ENCODE measurements at regions not wholly inside any gene's neighbourhood (a gene's known extent, or its start where the extent isn't known, plus 50 kb on each side); places are given as distances from the start of the nearest gene placed in this dataset.

DNA sequence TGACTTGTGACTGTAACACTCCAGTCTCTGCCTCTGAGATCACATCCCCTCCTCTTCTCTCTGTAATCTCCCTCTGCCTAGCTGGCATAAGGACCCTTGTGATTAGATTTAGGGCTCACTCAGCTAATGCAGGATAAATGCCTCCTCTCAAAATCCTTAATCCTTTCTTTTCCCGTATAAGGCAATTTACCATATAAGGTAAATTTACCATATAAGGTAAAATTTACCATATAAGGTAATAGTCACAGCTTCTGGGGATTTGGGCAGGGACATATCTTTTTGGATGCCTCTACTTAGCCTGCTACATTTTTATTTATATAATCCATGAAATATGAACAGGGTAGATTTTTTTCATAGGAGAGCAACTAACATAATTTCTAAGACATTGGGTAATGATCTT, 318.0 kb upstream of the PUM3 start:
- Mint-ChIP-seq H3K36me3 (ENCODE audit: low read depth) (no peaks in the 10 kb centered on the region), H3K9me3 (no peaks in the 10 kb centered on the region), H3K27ac (no peak overlapping the region), H3K4me3 (no peak overlapping the region), H3K4me1 (no peaks in the 10 kb centered on the region), H3K27me3 (no peaks in the 10 kb centered on the region)
- intact Hi-C loops (cut with micrococcal nuclease), result no loop called here
- DNase-seq, result no peak
- CTCF ChIA-PET, result no interaction called here
- POLR2A ChIA-PET, result no interaction called here
- no peak for TF ChIP-seq CTCF (IDR thresholded peaks at IDR 0.05)
- ATAC-seq (ENCODE audit: low read depth), result no peak

GRCh38 chr9:3157011-3157410, 313.1 kb upstream of the PUM3 start:
- no peak overlapping the region for H3K27ac Mint-ChIP-seq
- DNase-seq (no peak), ATAC-seq (ENCODE audit: low read depth) (no peak)
- H3K4me3 Mint-ChIP-seq, result no peak overlapping the region
- intact Hi-C loops (cut with micrococcal nuclease), result no loop called here
- peaks cover 5% of the 10 kb centered on the region for H3K27me3 Mint-ChIP-seq
- POLR2A ChIA-PET, result no interaction called here
- no peak for TF ChIP-seq CTCF (IDR thresholded peaks at IDR 0.05)
- H3K4me1 Mint-ChIP-seq, result no peaks in the 10 kb centered on the region
- H3K36me3 Mint-ChIP-seq (ENCODE audit: low read depth), result no peaks in the 10 kb centered on the region
- CTCF ChIA-PET, result no interaction called here
- H3K9me3 Mint-ChIP-seq, result no peaks in the 10 kb centered on the region

- no peaks in the 10 kb centered on the region for H3K4me1 Mint-ChIP-seq
- ChIA-PET POLR2A (no interaction called here), CTCF (no interaction called here)
- H3K36me3 Mint-ChIP-seq (ENCODE audit: low read depth), result no peaks in the 10 kb centered on the region
- no peak for DNase-seq
- no peak overlapping the region for H3K27ac Mint-ChIP-seq
- H3K27me3 Mint-ChIP-seq, result peaks cover 8% of the 10 kb centered on the region
- no peaks in the 10 kb centered on the region for H3K9me3 Mint-ChIP-seq
- intact Hi-C loops (cut with micrococcal nuclease), result no loop called here
- no peak for TF ChIP-seq CTCF (IDR thresholded peaks at IDR 0.05)
- H3K4me3 Mint-ChIP-seq, result no peak overlapping the region
- ATAC-seq (ENCODE audit: low read depth), result no peak
Observed at GRCh38 chr9:3151672-3152576, 308.0 kb upstream of the PUM3 start.

- Mint-ChIP-seq H3K27me3 (peaks cover 4% of the 10 kb centered on the region), H3K36me3 (ENCODE audit: low read depth) (no peaks in the 10 kb centered on the region), H3K9me3 (no peaks in the 10 kb centered on the region), H3K4me1 (no peaks in the 10 kb centered on the region), H3K27ac (no peak overlapping the region), H3K4me3 (no peak overlapping the region)
- DNase-seq (no peak), ATAC-seq (ENCODE audit: low read depth) (no peak)
- no peak for TF ChIP-seq CTCF (IDR thresholded peaks at IDR 0.05)
- intact Hi-C loops (cut with micrococcal nuclease), result no loop called here
- POLR2A ChIA-PET, result no interaction called here
- CTCF ChIA-PET, result no interaction called here
Observed at GRCh38 chr9:3150074-3150473, 306.2 kb upstream of the PUM3 start.

- Mint-ChIP-seq H3K27me3 (peaks cover 2% of the 10 kb centered on the region), H3K36me3 (ENCODE audit: low read depth) (no peaks in the 10 kb centered on the region), H3K4me3 (no peak overlapping the region), H3K9me3 (peaks cover 4% of the 10 kb centered on the region), H3K4me1 (no peaks in the 10 kb centered on the region), H3K27ac (no peak overlapping the region)
- intact Hi-C loops (cut with micrococcal nuclease), result no loop called here
- no peak for DNase-seq
- TF ChIP-seq CTCF (IDR thresholded peaks at IDR 0.05), result no peak
- CTCF ChIA-PET, result no interaction called here
- no peak for ATAC-seq (ENCODE audit: low read depth)
- POLR2A ChIA-PET, result interaction anchor here (0.5 kb wide), 1 partner anchor 1089 kb away, joined by 3 read pairs; no protein-coding TSS in a partner anchor
Observed at GRCh38 chr9:3138231-3139229, 294.6 kb upstream of the PUM3 start.
